ENCODE measurements at regions not wholly inside any gene's neighbourhood (a gene's known extent, or its start where the extent isn't known, plus 50 kb on each side); places are given as distances from the start of the nearest gene placed in this dataset.
"Not testable (repeated sequence)": the region's sequence is repeated elsewhere in the genome, so short reads cannot be mapped to it uniquely, and the experiment has no call there.

- no peak overlapping the region for H3K4me3 ChIP-seq (ENCODE audit: low read length)
- no peak for TF ChIP-seq ZNF274 (IDR thresholded peaks at IDR 0.05; ENCODE audit: low read depth, low read length)
Observed at GRCh38 chr1:238611406-238611805, 720.7 kb upstream of the ZP4 start.

DNA sequence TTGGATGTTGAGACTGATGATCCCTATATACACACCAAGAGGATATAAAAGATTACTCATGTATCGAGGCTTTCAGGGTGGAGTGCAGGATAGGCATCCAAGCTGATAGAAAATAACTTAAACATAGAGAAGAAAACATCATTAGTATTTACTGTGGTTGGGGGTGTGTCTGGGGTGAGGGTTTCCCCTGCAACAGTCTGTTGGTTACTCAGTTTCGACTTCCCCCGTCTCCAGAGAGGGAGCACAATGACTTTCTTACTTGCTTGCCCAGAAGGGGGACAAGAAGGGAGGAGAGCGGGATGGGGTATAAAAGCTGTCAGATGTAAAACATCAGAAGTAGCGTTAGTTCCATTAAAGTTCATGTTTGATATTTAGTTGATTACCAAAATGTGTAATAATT, 717.4 kb upstream of the ZP4 start:
- H3K4me3 ChIP-seq (ENCODE audit: low read length), result no peak overlapping the region
- TF ChIP-seq ZNF274 (IDR thresholded peaks at IDR 0.05; ENCODE audit: low read depth, low read length), result no peak

- TF ChIP-seq ZNF274 (IDR thresholded peaks at IDR 0.05; ENCODE audit: low read depth, low read length), result no peak
- H3K4me3 ChIP-seq (ENCODE audit: low read length), result no peak overlapping the region
Observed at GRCh38 chr1:238606896-238607295, 716.2 kb upstream of the ZP4 start.

- no peak for TF ChIP-seq ZNF274 (IDR thresholded peaks at IDR 0.05; ENCODE audit: low read depth, low read length)
- H3K4me3 ChIP-seq (ENCODE audit: low read length), result no peak overlapping the region
Observed at GRCh38 chr1:238606457-238606856, 715.7 kb upstream of the ZP4 start.

DNA sequence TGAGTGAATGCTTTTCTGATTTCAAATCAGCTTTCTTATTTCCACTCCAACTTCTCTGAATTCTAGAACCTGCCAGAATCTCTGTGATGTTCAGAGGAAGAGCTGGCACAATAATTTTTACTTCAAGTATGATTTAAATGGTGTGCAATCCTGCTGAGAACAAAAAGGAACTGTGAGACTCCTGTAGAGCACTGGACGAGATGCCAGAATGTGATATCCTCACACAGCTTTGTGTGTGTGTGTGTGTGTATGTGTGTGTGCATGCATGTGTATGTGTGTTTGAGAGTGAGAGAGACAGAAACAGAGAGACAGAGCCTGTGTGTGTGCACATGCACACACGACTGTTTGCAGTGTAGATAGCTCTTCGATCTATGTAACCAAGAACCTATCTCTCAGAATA, 713.6 kb upstream of the ZP4 start:
- no peak for TF ChIP-seq ZNF274 (IDR thresholded peaks at IDR 0.05; ENCODE audit: low read depth, low read length)

DNA sequence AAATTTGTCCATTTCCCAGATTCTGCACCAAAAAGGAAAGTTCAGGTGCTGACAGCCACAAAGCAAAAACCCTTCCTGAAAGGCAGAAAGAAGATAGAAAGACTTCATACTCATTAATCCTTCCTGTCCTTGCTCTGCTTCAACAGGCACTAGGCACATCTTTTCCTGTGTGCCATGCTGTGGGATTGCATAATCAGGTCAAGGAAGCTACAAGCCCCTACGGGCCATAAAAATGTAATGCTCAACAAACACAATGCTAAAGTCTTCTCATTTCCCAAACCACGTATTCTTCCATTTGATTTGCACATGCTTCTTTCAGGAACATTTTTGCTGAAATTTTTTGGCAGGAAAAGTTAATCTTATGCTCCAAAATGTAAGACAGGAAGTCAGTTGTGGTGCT, 710.9 kb upstream of the ZP4 start:
- not testable (repeated sequence) for H3K4me3 ChIP-seq (ENCODE audit: low read length)

More for the DNA sequence above, 713.6 kb upstream of the ZP4 start:
- no peak overlapping the region for H3K4me3 ChIP-seq (ENCODE audit: low read length)

DNA sequence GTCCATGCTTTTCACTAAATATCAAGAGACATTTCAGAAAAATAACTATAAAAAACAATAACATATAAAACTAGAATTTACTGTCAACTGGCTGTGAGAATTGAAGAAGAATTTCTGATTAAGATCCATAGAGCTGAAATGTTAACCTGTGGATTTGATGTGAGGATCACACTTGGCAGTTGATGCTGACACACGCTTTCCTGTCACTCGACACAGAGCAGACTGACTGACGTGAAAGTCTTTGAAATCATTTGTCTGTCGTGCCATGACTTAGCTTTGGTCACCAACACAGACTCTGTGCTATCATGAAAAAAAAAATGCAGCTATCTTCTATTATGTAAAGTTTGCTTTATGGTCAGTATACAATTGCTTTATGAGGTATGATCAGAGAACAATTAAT, 706.0 kb upstream of the ZP4 start:
- no peak for TF ChIP-seq ZNF274 (IDR thresholded peaks at IDR 0.05; ENCODE audit: low read depth, low read length)
- no peak overlapping the region for H3K4me3 ChIP-seq (ENCODE audit: low read length)

- no peak overlapping the region for H3K4me3 ChIP-seq (ENCODE audit: low read length)
- no peak for TF ChIP-seq ZNF274 (IDR thresholded peaks at IDR 0.05; ENCODE audit: low read depth, low read length)
Observed at GRCh38 chr1:238592621-238593020, 701.9 kb upstream of the ZP4 start.

GRCh38 chr1:238589843-238590435, 699.2 kb upstream of the ZP4 start:
- no peak overlapping the region for H3K4me3 ChIP-seq (ENCODE audit: low read length)
- TF ChIP-seq ZNF274 (IDR thresholded peaks at IDR 0.05; ENCODE audit: low read depth, low read length), result no peak

DNA sequence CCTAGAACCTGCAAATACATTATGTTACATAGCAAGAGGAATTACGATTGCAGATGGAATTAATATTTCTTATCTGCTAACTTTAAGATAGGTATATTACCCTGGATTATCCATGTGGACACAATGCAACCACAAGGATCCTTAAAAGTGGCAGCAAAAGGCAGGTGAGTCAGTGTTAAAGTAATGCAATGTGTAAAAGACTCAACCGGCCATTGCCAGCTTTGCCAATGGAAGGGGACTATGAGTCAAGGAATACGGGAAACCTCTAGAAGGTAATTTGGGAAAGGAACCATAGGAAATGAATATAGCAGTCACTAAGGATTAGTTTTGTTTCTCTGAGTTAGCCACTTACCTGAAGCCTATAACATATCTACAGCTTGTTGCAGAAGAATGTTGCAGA, 692.1 kb upstream of the ZP4 start:
- TF ChIP-seq ZNF274 (IDR thresholded peaks at IDR 0.05; ENCODE audit: low read depth, low read length), result no peak
- no peak overlapping the region for H3K4me3 ChIP-seq (ENCODE audit: low read length)

- TF ChIP-seq ZNF274 (IDR thresholded peaks at IDR 0.05; ENCODE audit: low read depth, low read length), result no peak
- H3K4me3 ChIP-seq (ENCODE audit: low read length), result no peak overlapping the region
Observed at GRCh38 chr1:238581332-238581731, 690.6 kb upstream of the ZP4 start.

GRCh38 chr1:238568735-238569134, 678.0 kb upstream of the ZP4 start:
- H3K4me3 ChIP-seq (ENCODE audit: low read length), result no peak overlapping the region
- no peak for TF ChIP-seq ZNF274 (IDR thresholded peaks at IDR 0.05; ENCODE audit: low read depth, low read length)

GRCh38 chr1:238562341-238562740, 671.6 kb upstream of the ZP4 start:
- TF ChIP-seq ZNF274 (IDR thresholded peaks at IDR 0.05; ENCODE audit: low read depth, low read length), result no peak
- H3K4me3 ChIP-seq (ENCODE audit: low read length), result no peak overlapping the region

DNA sequence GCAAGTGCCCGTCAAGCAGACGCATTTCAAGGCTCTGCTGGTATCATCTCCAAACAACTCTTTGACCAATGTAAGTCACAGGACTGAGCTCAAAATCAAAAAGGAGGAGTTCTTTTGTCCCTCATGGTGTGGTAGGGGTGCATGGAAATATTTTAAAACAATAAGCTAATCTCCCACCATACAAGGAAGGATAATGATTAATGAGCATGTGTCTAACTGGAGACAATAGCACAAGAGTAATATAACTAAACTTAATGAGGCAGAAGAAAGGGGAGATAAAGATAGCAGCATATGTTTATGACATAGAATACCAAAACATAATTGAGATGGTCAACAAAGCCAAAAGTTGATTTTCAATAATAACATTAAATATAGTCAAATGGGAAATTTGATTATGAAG, 668.0 kb upstream of the ZP4 start:
- TF ChIP-seq ZNF274 (IDR thresholded peaks at IDR 0.05; ENCODE audit: low read depth, low read length), result no peak
- H3K4me3 ChIP-seq (ENCODE audit: low read length), result no peak overlapping the region

DNA sequence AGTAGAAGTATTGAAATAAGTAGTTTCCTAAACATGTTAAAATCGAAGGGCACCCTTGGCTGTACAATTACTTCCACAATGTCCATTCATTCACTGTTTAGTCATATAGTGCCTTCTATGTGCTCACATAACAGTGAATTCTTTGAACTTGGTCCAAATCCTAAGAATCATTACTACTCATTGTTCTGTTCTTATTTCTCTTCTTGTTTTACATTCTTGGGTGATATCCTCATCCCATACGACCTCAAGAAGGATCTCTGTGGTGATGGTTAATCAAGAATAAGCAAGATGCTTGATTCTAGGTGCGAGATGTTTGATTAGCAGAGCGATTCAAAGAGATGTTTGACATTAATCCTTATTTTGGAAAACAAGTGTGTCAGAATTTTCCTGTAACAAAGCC, 667.4 kb upstream of the ZP4 start:
- TF ChIP-seq ZNF274 (IDR thresholded peaks at IDR 0.05; ENCODE audit: low read depth, low read length), result no peak
- no peak overlapping the region for H3K4me3 ChIP-seq (ENCODE audit: low read length)

GRCh38 chr1:238552271-238552670, 661.5 kb upstream of the ZP4 start:
- TF ChIP-seq ZNF274 (IDR thresholded peaks at IDR 0.05; ENCODE audit: low read depth, low read length), result no peak
- H3K4me3 ChIP-seq (ENCODE audit: low read length), result no peak overlapping the region
